Loucy (cell line): ENCODE measurements at regions not wholly inside any gene's neighbourhood (a gene's known extent, or its start where the extent isn't known, plus 50 kb on each side); places are given as distances from the start of the nearest gene placed in this dataset.

ENCODE experiments used
- EZH2phosphoT487 ChIP-seq: fragments of 200-600 bp; IDR thresholded peaks from 2 replicates; pipeline ENCODE4 v1.6.1; 2018; ENCODE audit warnings: antibody characterized with exemption, mild to moderate bottlenecking, moderate library complexity, borderline replicate concordance
- TF ChIP-seq, protein P1 (sequence below): fragments of 200-600 bp; sonication (generic); conservative IDR thresholded peaks from 2 replicates; pipeline ENCODE4 v1.5.1; 2014; ENCODE audit warnings: mild to moderate bottlenecking, antibody characterized with exemption, low read length

DNA sequence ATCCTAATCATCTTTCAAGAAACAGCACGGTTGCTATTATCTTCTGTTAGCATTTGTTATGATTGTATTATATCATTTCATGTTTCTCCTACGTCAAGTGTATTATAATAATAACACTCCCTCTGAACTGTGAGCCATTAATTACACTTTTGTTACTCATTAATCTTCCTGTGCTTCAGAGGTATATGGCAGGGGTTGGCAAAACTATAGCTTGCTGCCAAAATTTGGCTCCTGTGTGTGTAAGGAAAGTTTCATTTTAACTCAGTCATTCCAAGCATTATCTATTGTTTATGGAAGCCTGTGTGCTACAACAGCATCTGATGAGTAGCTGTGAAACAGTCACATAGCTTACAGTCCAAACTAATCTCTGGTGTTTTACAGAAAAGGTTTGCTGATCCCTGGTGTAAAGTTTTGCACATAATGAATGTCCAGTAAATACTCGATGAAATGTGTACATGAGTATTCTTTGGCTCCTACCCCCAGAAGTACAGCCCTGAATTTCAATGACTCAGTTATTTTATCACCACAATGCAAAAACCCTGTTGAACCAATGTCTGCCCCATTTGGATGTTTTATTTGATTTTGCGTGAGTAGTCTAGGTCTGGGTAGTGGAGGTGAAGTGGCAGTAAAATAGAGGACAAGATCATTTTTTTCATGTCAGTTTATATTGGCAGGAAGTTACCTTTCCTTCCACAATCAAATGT is 648.2 kb downstream of the MAT2B start:
- TF ChIP-seq, protein P1, sequence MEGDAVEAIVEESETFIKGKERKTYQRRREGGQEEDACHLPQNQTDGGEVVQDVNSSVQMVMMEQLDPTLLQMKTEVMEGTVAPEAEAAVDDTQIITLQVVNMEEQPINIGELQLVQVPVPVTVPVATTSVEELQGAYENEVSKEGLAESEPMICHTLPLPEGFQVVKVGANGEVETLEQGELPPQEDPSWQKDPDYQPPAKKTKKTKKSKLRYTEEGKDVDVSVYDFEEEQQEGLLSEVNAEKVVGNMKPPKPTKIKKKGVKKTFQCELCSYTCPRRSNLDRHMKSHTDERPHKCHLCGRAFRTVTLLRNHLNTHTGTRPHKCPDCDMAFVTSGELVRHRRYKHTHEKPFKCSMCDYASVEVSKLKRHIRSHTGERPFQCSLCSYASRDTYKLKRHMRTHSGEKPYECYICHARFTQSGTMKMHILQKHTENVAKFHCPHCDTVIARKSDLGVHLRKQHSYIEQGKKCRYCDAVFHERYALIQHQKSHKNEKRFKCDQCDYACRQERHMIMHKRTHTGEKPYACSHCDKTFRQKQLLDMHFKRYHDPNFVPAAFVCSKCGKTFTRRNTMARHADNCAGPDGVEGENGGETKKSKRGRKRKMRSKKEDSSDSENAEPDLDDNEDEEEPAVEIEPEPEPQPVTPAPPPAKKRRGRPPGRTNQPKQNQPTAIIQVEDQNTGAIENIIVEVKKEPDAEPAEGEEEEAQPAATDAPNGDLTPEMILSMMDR: no peak
- TF ChIP-seq EZH2phosphoT487: no peak
